HUDEP-2 (cell line): ENCODE measurements at regions not wholly inside any gene's neighbourhood (a gene's known extent, or its start where the extent isn't known, plus 50 kb on each side); places are given as distances from the start of the nearest gene placed in this dataset.
A peak's percentile ranks its signal among the peaks of the same experiment; 100 is the strongest.
"Not testable (repeated sequence)": the region's sequence is repeated elsewhere in the genome, so short reads cannot be mapped to it uniquely, and the experiment has no call there.

Source experiments
- DNase-seq, 76 experiments: peaks; one replicate each; lab custom pipeline; 2025; ENCODE audit not compliant: unreplicated experiment in 76 of 76; lab: John Stamatoyannopoulos, UW

GRCh38 chr7:5121256-5121655 is 68.8 kb upstream of the WIPI2 start:
- not testable (repeated sequence) for DNase-seq

DNA sequence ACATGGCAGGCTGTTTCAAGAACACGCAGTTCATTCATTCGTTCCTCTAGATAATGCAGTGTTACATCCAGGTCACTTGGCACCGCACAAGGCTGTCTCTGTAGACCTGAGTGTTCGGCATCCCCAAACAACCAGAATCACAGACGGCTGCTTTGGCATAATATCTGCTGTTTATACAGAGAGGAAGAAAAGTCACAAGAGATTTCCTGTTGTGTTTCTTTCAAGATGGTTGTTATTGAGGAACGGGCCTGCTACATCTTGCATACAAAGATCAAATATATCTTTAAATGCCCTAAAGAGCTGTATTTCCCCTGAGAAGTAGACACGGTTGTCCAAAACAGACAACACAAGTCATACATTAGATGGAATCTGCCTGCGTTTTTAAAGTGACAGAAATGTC is 58.8 kb upstream of the WIPI2 start:
- not testable (repeated sequence) for DNase-seq

DNA sequence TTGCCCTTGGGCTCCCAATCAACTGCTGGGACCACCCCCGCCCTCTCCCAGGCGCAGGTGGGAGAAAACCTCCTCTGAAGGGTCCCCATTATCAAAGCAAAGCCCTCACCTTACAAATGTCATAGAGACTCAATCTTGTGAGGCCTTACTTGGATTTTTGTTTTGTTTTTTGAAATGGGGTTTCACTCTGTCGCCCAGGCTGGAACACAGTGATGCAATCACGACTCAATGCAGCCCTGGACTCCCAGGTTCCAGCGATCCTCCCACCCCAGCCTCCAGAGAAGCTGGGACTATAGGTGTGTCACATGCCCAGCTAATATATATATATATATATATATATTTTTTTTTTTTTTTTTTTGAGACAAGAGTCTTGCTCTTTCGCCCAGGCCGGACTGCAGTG is 57.5 kb upstream of the WIPI2 start:
- DNase-seq: no peak

DNA sequence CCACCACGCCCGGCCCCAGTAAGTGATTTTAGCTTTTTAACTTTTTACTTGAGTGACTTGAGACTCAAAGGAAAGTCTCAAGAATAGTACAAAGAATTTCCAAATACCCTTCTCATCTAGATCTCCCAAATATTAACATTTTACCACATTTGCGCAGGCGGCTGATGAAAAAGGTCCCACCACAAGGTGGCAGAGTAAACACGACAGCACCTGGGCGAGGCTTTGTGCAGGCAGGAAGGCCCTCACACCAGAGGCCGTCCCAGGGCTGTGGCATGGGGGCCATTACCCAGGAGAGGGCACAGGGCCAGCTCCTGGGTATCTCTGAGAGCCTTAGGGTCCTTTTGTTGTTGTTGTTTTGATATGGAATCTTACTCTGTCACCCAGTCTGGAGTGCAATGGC is 50.0 kb upstream of the WIPI2 start:
- peak in 24 of 76 experiments; percentile 0 to 34 (median 10) for DNase-seq
